Natural killer cell treated with Interleukin-12 subunit alpha and Interleukin-12 subunit beta and Interleukin-15 and Interleukin-18, amount 100 ng/mL, for 72 hours (primary cell): ENCODE measurements at regions not wholly inside any gene's neighbourhood (a gene's known extent, or its start where the extent isn't known, plus 50 kb on each side); places are given as distances from the start of the nearest gene placed in this dataset.

Source experiments
- ATAC-seq, 2 donors: fragments of 150-1000 bp; cut with Tn5 transposase in 1 of 2; sonication (Bioruptor Pico), chemical (Tn5 transposase) in 1 of 2; 2 replicates each; pipeline ENCODE4 v1.10.0; 2021
- DNase-seq: peaks from one replicate; pipeline ENCODE4 v3.0.0; 2022; ENCODE audit warnings: low spot score
- H3K27ac Mint-ChIP-seq, 2 donors: 1 replicate in 1 of 2; 2 replicates in 1 of 2; pipeline ENCODE4 v1.8.0; 2022; ENCODE audit warnings: mixed read lengths in 2 of 2, mild to moderate bottlenecking in 1 of 2, moderate library complexity in 1 of 2
- H3K27me3 Mint-ChIP-seq, 2 donors: 1 replicate in 1 of 2; 2 replicates in 1 of 2; pipeline ENCODE4 v1.8.0; 2022; ENCODE audit warnings: mixed read lengths in 2 of 2
- H3K36me3 Mint-ChIP-seq: one replicate; pipeline ENCODE4 v1.8.0; 2022; ENCODE audit warnings: mixed read lengths
- H3K4me1 Mint-ChIP-seq, 2 donors: 1 replicate in 1 of 2; 2 replicates in 1 of 2; pipeline ENCODE4 v1.8.0; 2022; ENCODE audit warnings: low read depth in 2 of 2, mixed read lengths in 2 of 2, mild to moderate bottlenecking in 1 of 2
- H3K4me3 Mint-ChIP-seq: one replicate; pipeline ENCODE4 v1.8.0; 2022; ENCODE audit warnings: mixed read lengths
- H3K9me3 Mint-ChIP-seq: 2 replicates; pipeline ENCODE4 v1.8.0; 2022; ENCODE audit warnings: mixed read lengths

DNA sequence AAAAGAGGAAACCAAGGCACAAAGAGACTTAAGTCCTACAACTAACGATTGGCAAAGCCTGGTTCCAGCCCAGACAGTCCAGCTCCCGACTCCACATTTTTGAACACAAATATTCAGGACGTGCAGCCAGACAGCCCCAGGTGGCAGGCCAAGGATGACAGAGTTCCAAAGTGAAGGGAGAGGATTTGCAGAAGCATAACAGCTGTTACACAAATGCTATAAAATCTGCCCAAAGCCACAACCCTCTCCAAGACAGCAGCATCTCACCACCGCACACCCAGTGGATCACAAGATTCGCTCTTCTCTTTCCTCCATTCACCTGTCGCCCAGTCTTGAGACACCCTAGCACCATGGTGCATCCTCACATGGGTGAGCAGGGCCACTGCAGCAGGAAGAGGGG lies 227.1 kb upstream of the ID2 start:
- no peaks in the 10 kb centered on the region for H3K27me3 Mint-ChIP-seq
- peak overlapping the region; percentile 93 to 99 for H3K27ac Mint-ChIP-seq
- H3K36me3 Mint-ChIP-seq: no peaks in the 10 kb centered on the region
- ATAC-seq (no peak), DNase-seq (no peak)
- H3K4me1 Mint-ChIP-seq: peaks cover 50 to 54% of the 10 kb centered on the region in 2 donors
- no peaks in the 10 kb centered on the region for H3K9me3 Mint-ChIP-seq
- H3K4me3 Mint-ChIP-seq: peak overlapping the region; percentile 93

DNA sequence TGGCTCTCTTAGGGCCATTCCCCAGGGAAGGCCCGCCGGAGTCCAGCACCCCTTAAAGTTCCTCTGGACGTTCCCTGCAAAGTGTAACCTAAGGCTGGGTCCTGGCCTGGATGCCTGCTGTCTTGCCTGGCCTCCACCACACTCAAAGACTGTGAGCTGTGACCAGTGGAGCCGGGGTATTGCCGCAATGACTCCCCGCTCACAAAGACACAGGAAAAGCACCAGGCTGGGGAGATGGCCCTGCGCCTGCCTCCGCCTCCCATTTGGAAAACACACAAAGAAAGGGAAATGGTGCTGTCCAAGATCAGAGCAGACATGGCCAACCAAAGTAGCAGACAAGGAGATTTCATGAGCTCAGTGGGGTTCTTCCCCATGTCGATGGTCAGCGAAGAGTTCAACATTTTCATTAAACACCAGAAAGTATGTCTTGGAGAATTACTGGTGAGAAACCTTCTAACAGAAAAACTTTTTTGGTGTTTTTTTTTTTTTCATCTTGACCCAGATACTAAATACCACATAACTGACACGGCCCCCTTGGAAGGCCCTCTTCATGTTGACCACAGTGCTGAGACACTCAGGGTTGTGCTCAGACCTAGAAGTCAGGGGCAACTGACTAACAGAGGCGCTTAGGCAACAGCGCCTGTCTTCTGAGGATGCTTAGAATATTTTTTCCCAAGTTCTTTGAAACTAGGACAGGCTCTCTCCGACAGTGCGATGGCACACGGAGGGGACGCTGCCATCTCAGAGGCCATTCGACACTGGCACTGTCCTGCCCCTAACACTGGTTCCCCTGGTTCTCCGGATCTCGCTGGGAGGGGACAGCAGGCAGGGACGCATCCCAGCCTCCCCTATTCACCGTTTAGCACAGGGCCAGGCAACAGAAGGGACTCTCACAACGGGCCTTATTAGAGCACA lies 226.4 kb upstream of the ID2 start:
- Mint-ChIP-seq H3K9me3 (no peaks in the 10 kb centered on the region), H3K4me3 (peak overlapping the region; percentile 93), H3K36me3 (no peaks in the 10 kb centered on the region), H3K27ac (peak overlapping the region; percentile 93 to 99), H3K27me3 (no peaks in the 10 kb centered on the region), H3K4me1 (peaks cover 49 to 54% of the 10 kb centered on the region in 2 donors)
- ATAC-seq (peak; percentile 87 to 90), DNase-seq (peak; percentile 80)

DNA sequence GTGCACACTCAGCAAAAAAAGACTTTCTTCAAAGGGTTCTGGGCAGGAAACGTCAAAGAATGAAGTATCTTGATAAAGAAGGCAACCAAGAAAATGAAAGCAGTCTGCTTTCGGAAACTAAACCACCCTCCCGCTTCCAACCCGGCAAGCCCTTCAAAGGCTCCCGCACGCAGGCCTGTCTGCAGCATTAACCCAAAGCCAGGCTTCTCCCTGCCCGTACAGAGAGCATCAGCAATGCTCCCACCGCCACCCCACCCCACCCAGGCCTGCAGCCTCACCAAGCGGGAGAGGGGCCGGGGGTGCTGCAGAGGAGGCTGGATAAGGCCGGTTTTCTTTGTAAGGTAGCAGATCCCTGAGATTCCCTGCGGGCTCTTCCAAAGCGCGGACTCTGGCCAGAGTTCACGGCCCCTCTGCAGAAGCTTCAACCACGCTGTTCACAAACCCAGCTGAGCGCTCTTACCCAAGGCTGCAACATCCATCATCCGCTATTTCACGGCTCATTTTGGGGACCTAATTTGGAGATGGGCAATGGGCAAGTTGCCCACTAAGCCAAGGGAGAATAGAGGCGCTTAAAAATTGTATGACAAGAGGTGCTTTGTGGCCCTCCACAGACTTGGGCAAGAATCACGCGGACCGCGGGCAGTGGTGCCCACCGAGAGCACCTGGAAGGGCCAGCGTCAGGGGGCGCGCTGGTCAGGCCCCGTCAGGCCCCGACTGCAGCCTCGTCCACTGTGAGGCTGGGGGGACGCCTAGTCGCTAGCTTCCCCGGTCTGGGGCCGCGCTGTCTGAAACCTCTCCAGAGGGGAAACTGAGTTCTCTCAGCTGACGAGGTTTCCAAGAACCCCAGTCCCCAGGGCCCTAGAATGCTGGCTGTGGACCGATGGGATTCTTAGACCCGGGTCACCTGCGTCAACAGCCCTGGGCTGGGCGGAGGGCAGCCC lies 225.4 kb upstream of the ID2 start:
- no peaks in the 10 kb centered on the region for H3K9me3 Mint-ChIP-seq
- no peaks in the 10 kb centered on the region for H3K27me3 Mint-ChIP-seq
- peak; percentile 68 for DNase-seq
- H3K27ac Mint-ChIP-seq: peak overlapping the region; percentile 93 to 99
- ATAC-seq: peak; percentile 69
- H3K36me3 Mint-ChIP-seq: no peaks in the 10 kb centered on the region
- H3K4me3 Mint-ChIP-seq: peak overlapping the region; percentile 93
- H3K4me1 Mint-ChIP-seq: peaks cover 52 to 58% of the 10 kb centered on the region in 2 donors

- Mint-ChIP-seq H3K4me1 (peaks cover 53 to 60% of the 10 kb centered on the region in 2 donors), H3K36me3 (no peaks in the 10 kb centered on the region), H3K27ac (peak overlapping the region; percentile 60 to 98), H3K27me3 (no peaks in the 10 kb centered on the region), H3K4me3 (peak overlapping the region; percentile 69), H3K9me3 (no peaks in the 10 kb centered on the region)
- DNase-seq (no peak), ATAC-seq (peak; percentile 11 to 64)
Measured at GRCh38 chr2:8457092-8457481, 224.8 kb upstream of the ID2 start.

- H3K4me3 Mint-ChIP-seq: peak overlapping the region; percentile 69
- DNase-seq: no peak
- no peaks in the 10 kb centered on the region for H3K27me3 Mint-ChIP-seq
- H3K9me3 Mint-ChIP-seq: no peaks in the 10 kb centered on the region
- H3K27ac Mint-ChIP-seq: peak overlapping the region; percentile 60 to 98
- peaks cover 59 to 65% of the 10 kb centered on the region in 2 donors for H3K4me1 Mint-ChIP-seq
- H3K36me3 Mint-ChIP-seq: no peaks in the 10 kb centered on the region
- ATAC-seq: no peak
Measured at GRCh38 chr2:8457699-8458502, 224.0 kb upstream of the ID2 start.

GRCh38 chr2:8458503-8459459 lies 223.1 kb upstream of the ID2 start:
- Mint-ChIP-seq H3K4me3 (peak overlapping the region; percentile 69), H3K9me3 (no peaks in the 10 kb centered on the region), H3K4me1 (peaks cover 55 to 61% of the 10 kb centered on the region in 2 donors), H3K27me3 (no peaks in the 10 kb centered on the region), H3K36me3 (no peaks in the 10 kb centered on the region), H3K27ac (peak overlapping the region; percentile 60 to 98)
- ATAC-seq (no peak), DNase-seq (no peak)

GRCh38 chr2:8459474-8459873 lies 222.4 kb upstream of the ID2 start:
- Mint-ChIP-seq H3K27ac (peak overlapping the region; percentile 50 to 98), H3K27me3 (no peaks in the 10 kb centered on the region), H3K36me3 (no peaks in the 10 kb centered on the region), H3K9me3 (no peaks in the 10 kb centered on the region), H3K4me1 (peaks cover 48 to 61% of the 10 kb centered on the region in 2 donors), H3K4me3 (no peak overlapping the region)
- ATAC-seq: no peak
- no peak for DNase-seq

DNA sequence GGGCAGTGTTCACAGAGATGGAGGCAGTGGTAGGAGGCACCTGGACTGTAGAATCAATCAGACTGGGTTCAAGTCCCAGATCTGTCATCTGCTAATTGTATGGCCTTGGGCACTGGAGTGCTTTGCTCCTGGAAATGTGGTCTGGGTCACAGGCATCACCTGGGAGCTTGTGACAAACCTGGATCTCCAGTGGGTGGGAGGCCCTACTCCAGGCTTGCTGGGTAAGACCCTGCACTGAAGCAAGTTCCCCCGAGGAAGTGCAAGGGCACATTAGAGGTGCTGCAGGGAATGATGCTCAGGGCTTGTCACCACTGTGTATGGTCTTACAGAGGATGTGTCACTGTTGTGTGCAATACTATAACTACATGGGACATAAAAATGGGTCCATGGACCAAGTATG lies 220.5 kb upstream of the ID2 start:
- ATAC-seq (no peak), DNase-seq (no peak)
- Mint-ChIP-seq H3K36me3 (no peaks in the 10 kb centered on the region), H3K9me3 (no peaks in the 10 kb centered on the region), H3K27ac (no peak overlapping the region), H3K27me3 (no peaks in the 10 kb centered on the region), H3K4me3 (no peak overlapping the region), H3K4me1 (peaks cover 35 to 47% of the 10 kb centered on the region in 2 donors)

- no peaks in the 10 kb centered on the region for H3K36me3 Mint-ChIP-seq
- peak overlapping the region; percentile 26 to 61 for H3K27ac Mint-ChIP-seq
- DNase-seq: no peak
- H3K4me3 Mint-ChIP-seq: no peak overlapping the region
- no peak for ATAC-seq
- no peaks in the 10 kb centered on the region for H3K27me3 Mint-ChIP-seq
- H3K4me1 Mint-ChIP-seq: peaks cover 35 to 47% of the 10 kb centered on the region in 2 donors
- H3K9me3 Mint-ChIP-seq: no peaks in the 10 kb centered on the region
Measured at GRCh38 chr2:8462280-8462679, 219.6 kb upstream of the ID2 start.

DNA sequence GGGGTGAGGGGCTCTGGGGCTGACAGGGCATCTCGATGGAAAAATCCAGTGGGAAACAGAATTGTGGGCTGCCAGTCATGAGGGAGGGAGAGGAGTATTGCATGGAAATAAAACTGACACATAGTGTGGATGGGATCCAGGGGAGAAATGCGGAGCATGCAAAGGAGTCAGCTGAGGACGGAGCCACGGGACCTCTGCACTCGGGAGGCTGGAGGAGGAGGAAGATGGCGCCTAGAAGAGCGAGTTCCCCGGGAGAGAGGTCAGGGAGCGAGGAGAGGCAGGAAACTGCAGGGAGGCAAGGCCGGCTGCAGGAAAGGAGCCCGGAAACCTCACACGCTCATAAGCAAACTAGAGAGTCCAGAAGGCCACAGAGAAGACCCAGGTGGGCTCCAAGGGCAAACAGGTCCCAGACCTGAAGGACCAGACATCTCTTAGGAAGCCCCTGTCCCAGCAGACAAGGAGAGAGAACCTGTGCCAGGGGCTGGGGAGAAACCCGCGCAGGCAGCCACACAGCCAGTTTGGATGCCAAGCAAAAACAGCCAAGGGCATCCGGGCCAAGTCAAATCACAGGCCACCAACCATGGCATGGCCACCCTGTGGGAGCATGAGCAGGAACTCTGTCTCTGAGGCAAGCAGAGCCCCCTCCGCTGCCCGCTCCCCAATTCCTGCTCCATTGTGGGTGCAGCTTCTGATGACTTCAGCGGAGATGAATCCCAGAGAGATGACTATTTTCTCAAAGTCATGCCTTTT lies 218.8 kb upstream of the ID2 start:
- no peaks in the 10 kb centered on the region for H3K9me3 Mint-ChIP-seq
- H3K36me3 Mint-ChIP-seq: no peaks in the 10 kb centered on the region
- DNase-seq: no peak
- H3K27me3 Mint-ChIP-seq: no peaks in the 10 kb centered on the region
- H3K27ac Mint-ChIP-seq: peak overlapping the region; percentile 26 to 61
- ATAC-seq: no peak
- no peak overlapping the region for H3K4me3 Mint-ChIP-seq
- peaks cover 29 to 44% of the 10 kb centered on the region in 2 donors for H3K4me1 Mint-ChIP-seq

DNA sequence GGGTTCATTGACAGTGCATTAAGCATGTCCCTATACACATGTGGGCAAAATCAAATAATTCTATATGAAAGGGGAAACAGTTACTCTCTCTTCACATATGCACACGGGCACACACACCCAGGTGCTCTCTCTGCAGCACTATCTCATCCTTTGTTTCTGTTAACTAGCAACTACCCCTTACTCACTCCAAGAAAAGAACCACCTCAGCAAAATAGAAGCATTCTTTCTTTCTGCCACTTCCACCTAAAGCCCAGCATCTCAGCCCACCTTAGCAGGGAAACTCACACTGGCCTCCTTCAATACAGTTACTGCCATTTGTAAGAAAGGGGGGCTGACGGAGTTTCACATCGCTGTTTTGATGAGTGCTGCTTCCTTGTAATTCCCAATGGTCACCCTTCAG lies 216.3 kb upstream of the ID2 start:
- no peak for DNase-seq

More for the DNA sequence above, 216.3 kb upstream of the ID2 start:
- ATAC-seq: no peak
- Mint-ChIP-seq H3K27ac (peak overlapping the region in 1 of 2 donors; percentile 4), H3K36me3 (peaks cover 9% of the 10 kb centered on the region), H3K9me3 (no peaks in the 10 kb centered on the region), H3K4me3 (no peak overlapping the region), H3K27me3 (no peaks in the 10 kb centered on the region), H3K4me1 (peaks cover 44 to 48% of the 10 kb centered on the region in 2 donors)
